OCI-LY3 (cell line): ENCODE measurements at regions not wholly inside any gene's neighbourhood (a gene's known extent, or its start where the extent isn't known, plus 50 kb on each side); places are given as distances from the start of the nearest gene placed in this dataset.

Experiments
- CTCF ChIP-seq: fragments of 200-600, 300-600 bp; sonication (generic); IDR thresholded peaks from 2 replicates; pipeline ENCODE4 v1.5.1; 2014; ENCODE audit warnings: antibody characterized with exemption, low read length, low read depth
- EZH2phosphoT487 ChIP-seq: fragments of 200-600 bp; shearing (Covaris generic); IDR thresholded peaks from 2 replicates; pipeline ENCODE4 v1.6.1; 2018; ENCODE audit warnings: antibody characterized with exemption, mixed run types, low read depth

DNA sequence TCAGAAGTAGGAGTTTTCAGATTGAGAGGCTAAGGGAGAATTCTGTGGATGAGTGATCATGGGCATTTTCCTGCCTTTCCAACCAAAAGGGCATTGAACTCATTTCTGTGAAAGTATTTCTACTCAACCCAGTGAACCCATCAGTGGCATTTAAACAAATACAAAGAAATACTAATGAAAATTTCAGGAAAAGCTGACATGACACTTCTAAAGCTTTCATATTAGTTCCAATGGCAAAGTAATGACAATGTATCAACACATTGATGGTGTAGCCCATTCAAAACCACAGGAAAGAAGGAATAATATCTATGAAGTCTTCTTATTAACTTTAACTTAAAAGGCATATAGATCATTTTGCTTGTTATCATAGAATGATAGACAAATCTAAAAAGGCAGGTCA, 183.5 kb upstream of the ANXA10 start:
- TF ChIP-seq CTCF: no peak
- no peak for TF ChIP-seq EZH2phosphoT487
